ENCODE measurements at regions not wholly inside any gene's neighbourhood (a gene's known extent, or its start where the extent isn't known, plus 50 kb on each side); places are given as distances from the start of the nearest gene placed in this dataset.
A peak's percentile ranks its signal among the peaks of the same experiment; 100 is the strongest.
"Not testable (repeated sequence)": the region's sequence is repeated elsewhere in the genome, so short reads cannot be mapped to it uniquely, and the experiment has no call there.

DNA sequence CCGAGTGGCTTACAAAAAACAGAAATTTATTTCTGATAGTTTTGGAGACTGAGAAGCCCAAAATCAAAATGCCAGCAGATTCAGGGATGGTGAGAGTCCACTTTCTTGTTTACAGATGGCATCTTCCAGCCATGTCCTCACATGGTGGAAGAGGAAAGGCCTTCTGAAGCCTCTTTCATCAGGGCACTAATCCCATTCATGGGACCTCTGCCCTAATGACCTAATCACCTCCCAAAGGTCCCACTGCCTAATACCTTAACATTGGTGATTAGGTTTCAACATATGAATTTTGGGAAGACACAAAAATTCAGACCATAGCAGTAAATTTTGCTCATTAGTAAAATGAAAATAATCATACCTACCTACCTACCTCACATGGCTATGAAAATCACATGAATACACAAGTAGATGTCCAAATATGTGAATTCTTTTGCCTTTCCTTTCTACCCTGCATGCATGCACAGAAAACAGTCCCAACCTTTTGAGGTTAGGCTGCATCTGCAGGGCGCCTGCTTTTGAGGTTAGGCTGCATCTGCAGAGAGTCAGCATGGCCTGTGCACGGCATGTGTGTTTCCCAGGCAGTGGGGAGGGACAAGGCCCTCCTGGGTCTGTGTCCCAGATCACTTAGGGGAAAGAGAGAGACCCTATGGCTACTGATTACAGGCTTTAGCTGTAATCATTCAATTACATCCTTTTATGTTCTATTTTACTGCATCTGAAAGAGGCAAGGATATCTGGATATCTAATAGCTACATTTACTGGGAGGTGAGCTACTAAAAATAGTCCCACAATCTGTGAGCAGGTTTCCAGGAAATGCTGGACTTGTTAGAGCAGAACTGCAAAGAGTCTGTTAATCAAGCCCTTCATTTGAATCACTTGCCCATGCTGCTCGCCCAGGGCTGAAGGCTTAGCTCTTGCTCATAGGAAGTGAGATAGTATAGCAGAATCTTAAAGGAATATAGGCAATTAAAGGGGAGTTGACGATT lies 497.7 kb upstream of the MARCKS start:
- DNase-seq = no peak

DNA sequence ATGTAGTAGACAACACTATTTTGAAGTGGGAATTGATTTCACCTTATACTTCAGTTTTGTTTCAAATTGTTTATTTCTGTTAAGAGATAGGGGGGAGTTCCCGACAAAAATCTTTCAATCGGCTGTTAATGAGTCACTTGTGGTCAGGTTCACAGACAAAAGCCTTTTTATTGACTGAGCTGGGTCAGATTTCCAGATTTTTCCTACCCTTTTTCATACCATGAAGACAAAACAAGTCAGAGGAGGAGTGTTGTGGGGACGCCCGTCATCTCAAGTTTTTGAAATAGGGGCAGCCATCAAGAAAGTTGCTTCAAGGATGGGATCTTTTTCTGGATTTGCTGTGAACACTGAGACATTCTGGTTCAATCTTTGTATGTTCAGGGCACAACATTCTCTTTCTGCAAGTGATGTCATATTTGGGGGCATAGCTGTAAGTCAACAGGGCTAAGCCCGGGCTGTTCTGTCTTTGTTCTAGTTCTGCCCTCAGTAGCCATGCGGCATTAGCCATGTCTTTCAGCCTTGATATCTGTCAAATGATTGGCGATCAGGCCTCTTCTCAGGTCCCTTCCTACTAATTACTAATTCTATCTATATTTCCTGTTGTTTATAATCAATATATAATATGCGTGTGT lies 496.0 kb upstream of the MARCKS start:
- no peak for DNase-seq

DNA sequence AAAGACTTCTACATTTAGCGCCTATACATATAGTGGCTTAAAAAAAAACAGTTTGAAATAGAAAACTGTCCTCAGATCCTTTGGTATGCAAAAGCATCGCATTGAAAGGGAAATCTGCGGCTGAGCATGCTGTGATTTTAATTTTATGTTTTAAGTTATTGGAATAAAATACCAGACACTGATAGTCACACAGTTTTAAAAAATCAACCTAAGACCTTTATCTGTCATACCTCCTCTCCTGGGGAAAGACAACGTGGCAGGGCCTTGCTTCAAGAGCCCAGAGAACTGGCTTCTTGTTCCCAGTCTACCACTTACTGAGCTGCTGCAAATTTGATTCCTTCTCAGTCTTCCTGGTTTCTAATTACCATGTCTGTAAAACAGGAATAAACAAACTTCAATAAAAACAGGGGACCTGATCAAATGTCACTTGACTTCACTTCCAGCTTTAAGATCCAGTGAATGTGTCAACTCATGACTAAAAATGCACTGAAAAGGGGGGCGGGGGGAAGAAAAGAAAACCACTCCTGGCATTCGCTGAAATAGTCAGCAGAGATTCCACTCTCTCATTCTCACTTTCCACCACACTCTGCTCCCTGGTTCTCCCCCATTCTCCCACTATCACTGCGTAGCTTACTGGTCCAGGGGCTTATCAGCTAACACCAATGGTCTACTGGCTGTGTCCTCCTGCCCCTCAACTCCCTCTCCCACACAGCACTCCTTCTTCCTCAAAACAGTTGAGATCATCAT lies 494.7 kb upstream of the MARCKS start:
- DNase-seq = no peak

GRCh38 chr6:113363048-113363798 lies 493.9 kb upstream of the MARCKS start:
- DNase-seq = no peak

DNA sequence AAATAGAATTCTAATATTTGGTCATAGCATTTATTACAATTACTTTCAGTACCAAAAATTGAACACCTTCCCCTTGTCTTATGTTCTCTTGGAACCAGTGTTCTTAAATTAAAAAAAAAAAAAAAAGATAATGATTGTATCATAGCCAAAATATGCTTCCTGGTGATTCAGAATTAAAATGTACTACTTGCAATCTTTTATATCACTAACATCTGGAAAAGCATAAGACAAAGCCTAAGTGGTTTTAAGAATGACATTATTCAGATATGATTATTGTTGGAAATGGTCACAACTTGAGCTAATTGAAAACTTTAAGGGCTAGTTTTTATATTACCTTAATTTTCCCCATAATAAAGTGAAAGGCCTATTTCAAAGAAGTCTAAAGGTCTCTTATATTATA lies 493.3 kb upstream of the MARCKS start:
- no peak for DNase-seq

- no peak for DNase-seq
These were observed 492.4 kb upstream of the MARCKS start for GRCh38 chr6:113364766-113365165.

DNA sequence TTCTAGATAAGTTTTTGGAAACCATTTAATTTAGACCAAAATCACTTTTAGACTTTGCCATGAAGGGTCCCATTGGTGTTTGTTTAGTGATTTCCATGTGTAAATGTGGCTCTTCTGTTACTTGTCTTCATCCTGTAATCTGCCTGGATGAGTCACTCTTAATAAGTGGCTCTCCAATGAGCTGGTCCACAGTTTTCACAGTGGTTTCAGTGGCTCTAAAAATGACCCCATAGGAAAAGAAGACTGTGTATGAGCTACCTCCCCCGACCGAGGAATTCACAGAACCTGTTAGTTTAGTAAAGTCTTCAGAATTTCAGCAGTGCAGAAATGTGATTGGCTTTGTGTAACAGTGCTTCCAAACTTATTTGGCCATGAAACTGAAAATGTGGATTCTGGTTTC lies 492.0 kb upstream of the MARCKS start:
- DNase-seq = no peak

GRCh38 chr6:113366505-113366904 lies 490.6 kb upstream of the MARCKS start:
- DNase-seq = no peak

GRCh38 chr6:113370508-113371502 lies 486.3 kb upstream of the MARCKS start:
- DNase-seq = no peak

DNA sequence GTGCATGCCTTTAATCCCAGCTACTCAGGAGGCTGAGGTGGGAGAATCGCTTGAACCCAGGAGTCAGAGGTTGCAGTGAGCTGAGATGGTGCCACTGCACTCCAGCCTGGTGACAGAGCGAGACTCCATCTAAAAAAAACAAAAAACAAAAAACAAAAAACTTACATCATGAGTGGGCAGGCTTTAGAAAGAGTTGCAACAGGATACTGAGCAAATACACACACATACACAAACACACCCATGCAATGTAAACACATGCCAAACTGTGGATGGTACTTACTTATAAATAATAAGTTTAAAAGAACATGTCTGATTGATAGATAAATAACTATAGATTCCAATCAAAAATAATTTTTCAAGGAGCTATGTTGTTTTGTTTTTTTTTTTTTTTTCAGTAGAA lies 481.7 kb upstream of the MARCKS start:
- DNase-seq = not testable (repeated sequence)

GRCh38 chr6:113375950-113376846 lies 480.9 kb upstream of the MARCKS start:
- DNase-seq = no peak

DNA sequence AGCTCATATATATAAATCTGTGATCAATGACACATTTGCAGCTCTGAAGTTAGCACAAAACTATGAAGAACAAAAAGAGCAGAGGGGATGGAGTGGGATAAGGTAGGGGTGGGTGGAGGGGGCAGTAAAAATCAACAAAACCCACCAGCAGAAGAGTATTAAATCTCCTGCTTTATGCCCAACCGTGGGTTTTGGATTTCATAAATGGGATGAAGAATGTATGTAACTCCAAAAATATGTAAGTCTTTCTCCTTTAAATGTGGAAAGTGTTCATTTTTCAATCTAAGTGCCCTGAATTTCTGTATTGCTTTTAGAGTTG lies 480.3 kb upstream of the MARCKS start:
- DNase-seq = no peak

DNA sequence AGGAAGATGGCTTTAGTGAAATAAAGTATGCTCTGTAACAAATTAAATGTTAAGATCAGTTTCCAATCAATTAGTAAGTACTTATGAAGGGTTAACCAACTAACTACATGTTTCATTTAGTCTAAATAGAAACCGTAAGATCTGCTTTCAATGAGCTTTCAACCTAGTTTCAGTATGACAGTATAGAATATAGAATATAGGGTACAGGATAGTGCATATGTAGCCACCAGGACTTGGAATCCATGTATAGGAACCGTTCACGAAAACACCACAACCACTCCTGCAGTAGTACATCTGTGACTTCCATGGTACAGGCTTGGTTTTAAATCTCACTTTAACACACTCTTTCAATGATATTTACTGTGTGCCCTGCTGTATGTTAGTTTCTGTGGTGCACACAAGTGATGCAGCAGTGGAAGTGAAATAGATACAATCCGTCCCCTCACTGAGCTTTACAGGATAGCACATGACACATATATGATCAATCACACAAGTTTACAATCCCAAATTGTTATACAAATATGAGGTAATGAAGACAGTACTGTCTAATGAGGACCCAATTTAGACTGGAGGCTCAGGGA lies 479.7 kb upstream of the MARCKS start:
- DNase-seq = no peak

- no peak for DNase-seq
These were observed 476.6 kb upstream of the MARCKS start for GRCh38 chr6:113380591-113380990.

- DNase-seq = no peak
These were observed 475.9 kb upstream of the MARCKS start for GRCh38 chr6:113381232-113381631.

GRCh38 chr6:113381959-113382358 lies 475.2 kb upstream of the MARCKS start:
- peak; percentile 48 for DNase-seq

DNA sequence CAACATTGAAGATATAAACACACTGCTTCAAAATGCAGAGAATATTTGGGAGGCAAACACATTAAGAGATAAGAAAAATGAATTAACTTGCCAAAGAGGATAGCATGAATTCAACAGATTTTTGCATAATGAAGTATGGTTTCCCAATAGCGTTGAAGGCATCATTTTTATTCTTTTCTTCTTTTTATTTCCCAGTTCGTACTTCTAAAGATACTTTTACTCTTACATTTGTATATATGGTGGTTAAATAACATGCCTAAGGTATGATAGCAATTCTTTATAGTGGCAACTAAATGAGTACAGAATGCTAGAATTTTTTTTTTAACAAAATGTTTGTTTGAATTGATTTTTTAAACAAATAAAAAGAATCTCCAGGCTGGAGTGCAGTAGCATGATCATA lies 473.4 kb upstream of the MARCKS start:
- DNase-seq = no peak

DNA sequence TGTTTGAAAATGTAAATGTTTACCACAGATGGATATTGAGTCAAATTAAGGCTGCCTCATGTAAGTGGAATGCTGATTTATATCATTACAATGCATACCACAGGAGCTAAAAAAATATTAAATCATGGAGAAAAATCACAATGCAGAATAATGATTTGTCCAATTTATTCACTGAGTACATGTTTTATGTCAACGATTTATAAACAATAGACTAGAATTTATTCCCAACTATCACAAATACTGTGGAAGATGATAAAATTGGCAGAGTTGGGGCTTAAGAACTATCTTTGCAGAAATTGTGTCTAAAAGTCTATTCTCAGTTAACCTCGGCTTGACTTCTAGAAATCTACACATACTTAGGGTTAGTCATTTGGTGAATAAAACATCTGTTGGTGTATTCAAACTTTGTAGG lies 472.1 kb upstream of the MARCKS start:
- no peak for DNase-seq

GRCh38 chr6:113388996-113389395 lies 468.1 kb upstream of the MARCKS start:
- no peak for DNase-seq

DNA sequence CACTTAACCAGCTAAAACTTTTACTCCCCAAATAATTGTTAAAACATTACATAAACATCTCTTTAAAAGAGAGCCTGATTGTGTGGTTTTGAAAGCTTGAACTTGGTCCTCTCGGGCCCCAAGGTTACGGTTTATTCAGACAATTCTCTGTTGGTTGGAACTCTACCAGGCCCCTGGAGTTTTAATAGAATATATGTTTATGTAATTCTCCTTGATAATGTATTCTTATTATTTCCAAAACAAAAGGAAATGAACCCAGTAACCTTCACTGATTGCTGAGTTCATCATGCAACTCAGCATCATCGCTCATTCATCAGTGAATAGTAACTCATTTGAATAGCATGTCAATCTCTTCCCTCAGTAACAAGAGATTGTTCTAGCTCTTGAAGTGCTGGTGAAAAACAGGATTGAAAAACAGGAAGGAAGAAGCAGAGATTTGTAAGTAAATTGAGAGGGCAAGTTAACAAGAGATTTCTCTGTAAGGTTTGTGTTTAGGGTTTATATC lies 464.5 kb upstream of the MARCKS start:
- no peak for DNase-seq

All from NCI-H2171 (cell line).